HG03135 (cell line): ENCODE measurements at regions not wholly inside any gene's neighbourhood (a gene's known extent, or its start where the extent isn't known, plus 50 kb on each side); places are given as distances from the start of the nearest gene placed in this dataset.

ENCODE experiments used
- ATAC-seq: cut with Tn5 transposase; IDR thresholded peaks from one replicate; pipeline ENCODE4 v1.9.1; 2021; ENCODE audit warnings: mild to moderate bottlenecking, moderate library complexity; ENCODE audit not compliant: unreplicated experiment

DNA sequence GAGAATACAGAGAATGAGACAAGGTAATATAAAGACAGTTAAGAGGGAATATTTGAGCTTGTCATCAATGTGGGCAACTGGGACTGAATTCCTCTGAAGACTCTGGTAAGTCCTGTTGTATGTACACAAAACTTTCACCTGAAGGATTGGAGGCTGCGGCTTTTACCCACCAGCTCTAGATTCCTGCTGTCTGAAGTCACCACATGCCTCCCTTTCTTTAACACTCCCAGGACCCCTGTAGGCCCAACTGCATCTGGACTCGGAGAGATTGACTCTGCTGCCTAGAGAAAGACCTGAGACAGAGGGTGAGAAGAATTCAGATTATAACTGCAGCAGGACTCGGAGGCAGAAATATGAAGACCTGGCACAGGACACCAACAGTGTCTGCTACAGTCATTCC is 1048.0 kb downstream of the PDHA2 start:
- no peak for ATAC-seq

DNA sequence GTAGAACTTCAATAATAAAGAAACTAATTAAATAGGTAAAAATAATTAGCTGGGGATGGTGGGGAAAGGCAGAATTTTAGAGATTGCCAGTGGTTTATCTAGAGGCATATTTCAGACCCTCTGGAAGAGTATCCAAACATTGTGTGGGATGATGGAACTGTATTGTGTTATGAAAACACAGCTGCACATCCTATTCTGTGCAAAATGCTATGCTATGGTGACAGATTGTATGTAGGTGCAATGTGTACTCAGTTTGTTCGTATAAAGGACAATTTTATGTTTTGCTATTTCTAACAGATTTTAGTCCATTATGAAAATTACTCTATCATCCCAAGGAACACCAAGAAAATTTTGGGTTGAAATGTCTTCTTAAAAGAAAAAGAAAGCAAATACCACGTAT is 1054.7 kb downstream of the PDHA2 start:
- ATAC-seq = no peak

DNA sequence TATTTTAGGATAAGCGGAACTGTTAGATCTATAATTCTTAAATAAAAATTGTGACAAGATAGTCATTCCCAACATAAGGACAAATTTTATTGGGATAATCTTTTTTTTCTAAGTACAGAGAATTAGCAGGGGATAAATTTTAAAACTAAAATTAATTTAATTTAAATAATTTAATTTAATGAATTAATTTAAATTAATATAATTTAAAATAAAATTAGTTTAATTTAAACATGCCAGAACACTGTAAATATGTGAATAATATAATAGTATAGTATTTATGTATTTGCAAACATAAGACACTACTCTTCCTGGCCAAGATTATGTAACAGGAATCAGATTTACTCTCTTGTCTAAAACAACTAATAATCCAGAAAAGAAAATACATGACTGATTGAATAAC is 1055.9 kb downstream of the PDHA2 start:
- ATAC-seq = no peak

DNA sequence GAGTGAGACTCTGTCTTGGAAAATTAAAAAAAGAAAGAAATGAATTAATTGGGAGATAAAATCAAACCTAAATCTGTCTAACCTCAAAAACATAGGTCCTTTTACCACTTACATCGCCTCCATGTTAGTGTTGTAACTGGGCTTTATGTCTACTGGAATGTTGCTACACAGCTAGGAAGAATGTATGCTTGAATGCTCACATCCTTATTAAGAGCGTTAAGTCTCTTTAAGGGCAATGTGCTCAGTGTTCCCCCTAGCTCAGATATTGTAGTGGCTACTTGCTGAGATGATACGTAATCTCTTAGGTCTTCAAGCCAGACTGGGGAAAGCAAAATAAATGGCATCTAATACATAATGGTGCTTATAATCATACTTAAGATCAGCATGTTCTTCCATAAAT is 1072.8 kb downstream of the PDHA2 start:
- ATAC-seq = no peak

DNA sequence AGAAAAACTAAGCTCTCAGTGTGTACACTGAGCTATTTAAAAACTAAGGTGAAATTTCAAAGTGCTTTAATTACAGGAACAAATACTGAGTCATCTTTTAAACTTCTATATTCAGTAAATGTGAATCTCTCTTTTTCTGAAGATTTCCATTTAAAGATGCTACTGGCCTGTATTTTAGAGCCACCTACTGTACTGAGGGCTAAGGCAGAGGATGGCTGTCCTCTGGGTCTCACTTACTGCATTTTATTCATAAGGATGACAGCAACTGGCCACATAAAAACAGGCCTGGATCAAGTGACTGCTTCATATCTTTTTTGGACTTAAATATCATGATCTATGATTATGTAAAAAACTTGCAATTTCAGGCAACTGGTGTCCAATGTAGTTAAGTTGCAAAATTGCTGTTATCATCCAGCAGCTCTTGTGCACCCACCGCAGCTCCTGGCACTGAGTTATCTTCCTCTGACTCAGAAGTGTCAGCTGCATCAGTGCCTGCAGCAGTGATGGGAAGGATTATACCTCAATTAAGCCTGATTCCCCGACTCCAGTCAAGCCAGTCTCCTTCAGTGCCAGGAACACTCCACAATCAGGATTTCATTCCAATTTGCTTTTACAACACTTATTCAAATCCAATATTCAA is 1073.7 kb downstream of the PDHA2 start:
- no peak for ATAC-seq

DNA sequence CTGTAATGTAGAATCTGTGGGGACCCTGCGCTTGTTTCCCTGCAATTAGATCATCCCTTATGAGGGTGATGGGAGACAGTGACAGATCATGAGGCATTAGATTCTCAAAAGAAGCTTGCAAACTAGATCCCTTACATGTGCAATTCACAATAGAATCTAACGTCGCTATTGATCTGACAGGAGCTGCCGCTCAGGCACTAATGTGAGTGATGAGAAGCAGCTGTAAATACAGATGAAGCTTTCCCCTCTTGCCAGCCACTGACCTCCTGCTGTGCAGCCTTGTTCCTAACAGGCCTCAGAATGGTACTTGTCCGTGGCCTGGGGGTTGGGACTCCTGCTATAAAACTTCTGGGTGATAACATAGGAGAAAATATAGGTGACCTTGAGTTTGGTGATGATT is 1076.8 kb downstream of the PDHA2 start:
- ATAC-seq = no peak

DNA sequence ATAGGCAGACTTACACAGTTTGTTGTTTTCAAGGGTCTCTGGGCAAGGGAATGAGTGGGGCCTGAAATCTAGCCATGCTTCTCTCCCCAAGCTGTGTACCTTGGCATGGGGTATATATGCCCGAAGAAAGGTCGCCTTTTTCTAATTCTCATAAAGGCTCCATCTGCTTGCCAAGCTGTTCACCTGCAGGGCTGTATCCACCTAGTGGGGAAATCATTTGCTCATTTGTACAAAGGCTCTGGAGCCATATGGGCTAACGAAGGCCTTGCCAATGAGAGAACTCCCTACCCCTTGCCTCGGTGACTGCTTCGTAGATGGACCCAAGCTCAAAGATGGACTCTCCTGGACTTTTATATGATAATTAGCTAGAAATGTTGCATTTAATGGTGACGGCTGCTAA is 1097.0 kb downstream of the PDHA2 start:
- ATAC-seq = no peak

DNA sequence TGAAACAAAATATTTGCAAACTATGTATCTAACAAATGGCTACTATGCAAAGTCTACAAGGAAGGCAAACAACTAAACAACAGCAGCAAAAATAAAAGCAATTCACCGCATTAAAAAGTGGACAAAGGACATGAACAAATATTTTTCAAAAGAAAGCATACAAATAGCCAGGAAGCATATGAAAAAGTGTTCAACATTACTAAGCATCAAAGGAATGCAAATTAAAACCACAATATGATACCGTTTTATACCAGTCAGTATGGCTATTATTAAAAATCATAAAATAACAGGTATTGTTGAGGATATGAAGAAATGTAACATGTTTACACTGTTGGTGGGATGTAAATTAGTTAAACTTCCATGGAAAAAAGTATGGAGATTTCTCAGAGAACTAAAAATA is 1106.7 kb downstream of the PDHA2 start:
- no peak for ATAC-seq

DNA sequence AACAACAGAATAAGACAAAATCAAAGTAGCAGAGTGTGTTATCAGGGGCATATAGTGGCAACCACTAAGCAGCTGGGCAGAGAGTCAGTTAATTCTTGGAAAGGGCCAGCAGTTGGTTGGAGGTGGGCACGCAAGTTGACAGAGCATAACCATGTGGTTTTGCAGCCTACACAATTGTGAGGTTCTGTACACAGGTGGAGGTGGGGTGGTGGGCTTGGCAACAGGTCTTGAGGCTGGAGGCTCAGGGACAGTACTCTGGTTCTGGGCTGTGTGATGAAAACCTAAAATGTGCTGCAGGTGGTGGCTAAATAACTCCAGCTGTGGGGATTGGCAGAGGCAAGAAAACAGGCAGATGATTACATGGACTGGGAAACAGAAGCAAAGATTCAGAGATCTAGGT is 1112.7 kb downstream of the PDHA2 start:
- ATAC-seq = no peak

DNA sequence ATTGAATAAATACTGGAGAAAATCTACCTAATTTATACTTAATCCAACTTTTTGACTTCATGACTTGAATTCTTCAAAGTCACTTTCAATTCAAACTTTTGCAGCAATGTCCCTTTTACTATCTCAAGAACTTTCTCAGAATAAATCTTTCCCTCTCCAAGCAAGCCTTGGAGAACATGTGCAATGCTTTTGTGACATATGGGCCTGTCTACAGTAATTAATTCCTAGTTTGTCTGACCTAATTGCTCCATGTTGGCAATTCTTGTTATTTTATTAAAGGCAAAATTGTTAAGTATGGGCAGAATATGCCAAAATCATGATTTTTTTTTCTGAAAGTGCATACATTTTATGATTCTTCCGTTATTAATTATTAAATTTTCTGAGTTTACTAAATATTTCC is 1115.3 kb downstream of the PDHA2 start:
- no peak for ATAC-seq

DNA sequence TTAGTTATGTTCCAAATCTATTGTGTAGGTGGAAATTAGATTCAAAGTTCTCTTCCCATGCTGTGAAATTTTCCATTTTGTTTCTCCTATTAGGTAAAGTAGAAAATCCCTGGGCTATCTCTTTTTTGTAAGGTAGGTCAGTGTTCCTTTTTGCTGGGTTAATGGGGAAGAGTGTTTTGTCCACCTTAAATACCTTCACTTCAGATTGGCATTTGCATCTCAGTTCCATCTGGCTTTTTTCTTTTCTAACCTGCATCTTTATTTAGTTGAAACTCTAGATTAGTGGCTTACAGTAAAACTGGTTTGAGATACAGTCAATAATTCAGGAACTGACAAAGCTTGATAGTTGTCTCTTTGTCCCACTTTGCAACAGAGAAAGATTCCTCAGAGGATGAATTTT is 1115.8 kb downstream of the PDHA2 start:
- no peak for ATAC-seq

DNA sequence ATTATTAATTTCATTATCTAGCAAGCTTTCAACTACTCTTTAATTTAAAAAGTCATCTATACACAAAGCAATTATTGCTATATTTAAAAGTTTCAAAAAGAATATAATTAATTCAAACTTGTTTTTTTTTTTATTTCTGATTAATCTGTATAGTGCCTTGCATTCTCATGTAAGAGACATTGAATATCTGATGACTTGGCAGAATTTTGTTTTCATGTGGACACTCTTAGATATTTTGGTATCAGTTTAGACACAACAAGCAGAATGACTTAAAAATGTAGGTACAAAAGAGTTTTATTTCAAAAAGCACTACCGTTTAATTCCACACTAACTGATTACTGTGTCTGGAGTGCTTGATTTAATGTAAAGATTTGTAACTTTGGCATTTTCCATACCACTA is 1129.6 kb downstream of the PDHA2 start:
- no peak for ATAC-seq

DNA sequence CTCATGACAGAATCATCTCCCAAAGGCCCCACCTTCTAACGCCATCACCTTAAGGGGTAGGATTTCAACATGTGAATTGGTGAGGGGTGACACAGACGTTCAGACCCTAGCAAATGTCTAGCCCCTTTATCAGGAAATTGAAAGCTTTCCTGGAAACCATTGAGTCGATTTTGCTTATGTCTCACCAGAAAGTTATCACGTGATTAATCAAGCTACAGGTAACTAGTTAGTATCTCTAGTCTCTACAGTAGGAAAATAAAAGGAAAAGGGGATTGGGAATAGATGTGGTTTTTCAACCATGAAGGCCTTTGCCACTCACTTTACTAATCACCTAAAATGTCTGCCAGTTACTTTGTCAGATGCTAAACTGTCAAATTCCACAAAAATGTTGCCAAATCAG is 1133.0 kb downstream of the PDHA2 start:
- ATAC-seq = no peak

DNA sequence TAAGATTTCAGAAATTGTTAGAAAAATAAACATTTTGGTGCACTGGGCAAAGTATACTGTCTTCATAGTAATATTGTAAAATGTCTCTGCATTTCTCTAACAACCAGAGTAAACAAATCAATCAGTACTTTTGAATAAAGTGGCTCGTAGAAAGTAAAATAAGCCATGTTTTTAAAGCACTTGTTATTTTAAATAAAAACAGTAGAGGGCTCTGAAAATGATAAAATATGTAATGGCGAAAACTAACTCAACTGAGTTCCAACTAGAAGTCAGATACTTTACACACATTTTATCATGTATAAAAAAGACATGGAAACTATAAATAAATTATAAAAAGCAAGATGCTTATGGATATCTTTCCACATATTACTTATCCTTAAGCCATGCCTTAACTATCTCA is 1134.4 kb downstream of the PDHA2 start:
- no peak for ATAC-seq

DNA sequence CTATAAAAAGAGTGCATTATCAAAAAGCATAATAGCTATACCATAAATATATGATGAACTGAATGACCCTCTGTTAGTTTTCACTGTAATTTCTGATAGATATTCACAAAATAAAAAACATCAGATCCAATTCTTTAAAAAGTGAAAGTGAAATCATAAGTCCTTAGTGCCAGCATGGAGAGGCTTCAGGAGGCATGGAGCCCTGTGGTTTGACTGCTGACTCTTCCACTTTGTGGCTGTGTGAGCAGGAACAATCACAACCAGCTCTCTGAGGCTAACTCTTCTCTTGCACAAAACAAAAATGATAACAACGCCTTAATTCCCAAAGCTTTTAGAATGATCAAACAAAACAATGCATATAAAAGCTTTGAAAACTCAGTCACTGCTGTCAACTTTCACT is 1143.9 kb downstream of the PDHA2 start:
- ATAC-seq = no peak

DNA sequence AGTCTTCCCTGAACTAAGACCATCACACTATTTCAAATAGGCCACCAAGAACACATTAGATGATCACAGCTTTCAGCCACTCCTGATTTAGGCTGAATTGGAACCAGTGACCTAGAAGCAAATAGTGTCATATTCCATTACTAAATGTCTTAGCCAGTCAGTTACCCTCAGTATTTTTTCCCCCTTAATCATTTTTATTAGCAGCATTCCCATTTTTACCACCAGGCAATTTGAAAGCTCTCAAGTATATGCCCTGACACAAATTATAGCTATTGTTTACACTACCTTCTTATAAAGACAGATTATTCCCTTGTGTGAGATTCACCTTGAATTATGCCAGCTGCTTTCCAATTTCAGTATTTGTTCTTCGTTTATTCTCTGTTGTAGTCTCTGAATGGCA is 1146.9 kb downstream of the PDHA2 start:
- ATAC-seq = no peak

DNA sequence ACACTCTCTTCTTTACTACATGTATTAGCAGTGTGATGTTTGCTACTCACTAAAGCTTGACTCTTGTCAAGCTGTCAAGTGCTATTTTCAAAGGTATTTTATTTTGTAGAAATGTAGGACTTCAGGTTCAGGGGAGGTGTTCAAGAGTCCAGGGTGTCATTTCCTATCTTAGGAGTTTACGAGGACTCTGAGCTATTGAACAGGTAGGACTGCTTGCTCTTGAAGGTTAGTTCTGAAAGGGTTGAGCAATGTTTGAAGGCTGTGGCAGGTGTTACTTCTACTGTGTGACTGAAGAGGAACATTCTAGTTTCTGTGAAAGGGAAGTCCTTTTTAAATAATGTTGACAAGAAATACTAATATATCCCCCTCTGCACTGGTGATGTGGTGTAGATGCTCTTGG is 1151.2 kb downstream of the PDHA2 start:
- ATAC-seq = no peak

DNA sequence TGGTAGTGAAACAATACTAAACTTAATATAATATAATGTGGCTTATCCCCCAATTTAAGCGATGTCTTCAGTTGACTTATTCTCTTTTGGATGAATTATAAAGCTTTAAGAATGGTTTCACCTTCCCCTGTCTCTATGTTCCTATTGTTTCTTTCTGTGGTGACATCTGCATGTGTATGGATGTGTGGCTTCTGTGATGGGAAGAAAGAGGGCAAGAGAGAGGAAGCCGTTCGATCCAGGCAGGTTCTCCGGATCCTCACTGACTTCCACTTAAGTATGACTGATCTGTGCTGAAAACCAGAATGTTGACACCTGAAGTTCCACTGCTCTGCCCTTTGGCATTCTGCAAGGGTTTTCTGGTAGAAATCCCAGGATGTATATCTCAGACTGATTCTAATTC is 1150.8 kb downstream of the STPG2 start:
- ATAC-seq = no peak

DNA sequence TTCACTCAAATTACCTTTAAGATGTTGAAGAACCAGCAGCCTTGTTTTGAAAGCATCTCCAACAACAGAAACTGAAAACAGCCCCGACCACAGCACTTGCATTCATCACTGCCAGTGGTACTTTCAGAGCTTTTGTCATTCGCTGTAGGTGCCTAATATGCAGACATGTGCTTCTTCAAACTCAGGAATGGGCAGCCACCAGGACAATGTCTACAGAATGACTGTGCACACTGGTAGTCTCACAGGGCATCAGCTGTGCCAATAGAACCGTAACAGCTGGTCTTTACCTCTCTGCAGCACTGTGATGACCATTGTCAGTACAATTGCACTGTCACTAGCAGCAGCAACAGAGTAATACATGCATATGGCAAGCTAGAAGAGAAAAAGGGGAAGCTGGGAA is 1149.7 kb downstream of the STPG2 start:
- ATAC-seq = no peak

DNA sequence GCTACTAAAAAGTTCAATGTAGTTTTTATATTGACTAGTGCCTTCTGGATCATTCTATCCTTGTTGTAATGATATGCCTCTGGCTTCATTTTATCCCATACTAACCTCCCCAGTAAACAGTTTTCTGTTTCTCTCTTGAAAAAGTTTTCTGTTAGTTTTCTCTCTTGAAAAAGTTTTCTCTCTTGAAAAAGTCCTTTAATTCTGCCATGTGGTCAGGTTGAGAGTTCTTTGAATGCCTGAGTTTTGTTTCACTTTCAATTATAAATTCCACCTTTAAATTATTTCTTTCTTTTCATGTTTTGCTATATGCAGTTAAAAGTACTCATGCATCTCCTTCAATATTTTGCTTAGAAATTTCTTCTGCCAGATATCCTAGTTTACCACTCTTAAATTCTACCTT is 1139.6 kb downstream of the STPG2 start:
- no peak for ATAC-seq

DNA sequence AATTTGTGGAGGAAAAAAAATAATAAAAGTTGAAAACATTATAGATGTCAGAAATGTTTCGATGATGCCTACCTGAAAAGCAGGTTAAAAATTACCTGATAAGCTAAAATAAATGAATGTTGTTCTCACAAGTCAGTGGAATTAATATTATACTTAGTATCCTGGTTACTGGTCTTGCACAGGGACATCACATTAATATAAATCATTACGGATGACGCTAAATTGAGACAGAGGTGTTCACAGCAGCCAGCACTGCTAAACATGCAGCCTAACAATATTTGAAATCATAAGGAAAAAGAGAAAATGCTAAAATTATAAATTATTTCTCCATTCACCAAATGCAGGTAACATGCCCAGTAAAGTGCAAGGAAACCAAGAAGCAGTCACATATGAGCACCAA is 1130.0 kb downstream of the STPG2 start:
- ATAC-seq = no peak

DNA sequence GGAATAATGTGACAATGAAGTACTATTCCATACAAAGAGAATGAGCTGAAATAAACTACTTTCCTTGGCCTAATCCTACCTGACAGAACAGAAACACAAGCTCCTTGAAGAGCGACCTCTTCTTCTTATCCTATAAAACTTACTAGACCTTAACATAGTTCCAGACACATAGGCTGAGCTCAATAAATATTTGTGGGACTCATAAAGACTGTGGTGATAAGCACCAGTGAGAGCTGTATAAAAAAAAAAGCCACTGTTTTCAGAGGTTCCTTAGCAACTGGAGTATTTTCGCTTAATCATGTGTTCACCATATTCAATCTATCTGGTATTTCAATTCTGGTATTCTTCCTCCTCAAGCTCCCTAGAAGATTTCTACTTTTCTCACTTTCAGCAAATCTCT is 1129.6 kb downstream of the STPG2 start:
- ATAC-seq = no peak

DNA sequence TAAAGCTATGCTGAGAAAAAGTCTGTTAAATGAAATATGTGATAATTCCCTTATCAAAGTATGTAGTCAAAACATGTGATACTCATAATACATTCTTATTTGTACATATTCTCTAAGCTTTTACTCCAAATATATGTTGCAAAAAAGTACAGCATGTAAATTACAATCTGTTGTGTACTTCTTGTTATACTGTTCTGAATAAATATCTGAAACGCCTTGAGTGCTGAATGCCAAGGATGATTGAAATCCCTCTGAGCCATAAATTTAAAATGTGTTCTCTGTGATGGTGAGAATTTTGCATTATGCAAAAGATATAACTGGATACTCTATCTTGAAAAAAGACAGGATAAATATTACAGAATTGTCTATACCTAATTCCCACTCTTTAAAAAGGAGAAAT is 1128.0 kb downstream of the STPG2 start:
- no peak for ATAC-seq
